ENCODE measurements at regions not wholly inside any gene's neighbourhood (a gene's known extent, or its start where the extent isn't known, plus 50 kb on each side); places are given as distances from the start of the nearest gene placed in this dataset.

DNA sequence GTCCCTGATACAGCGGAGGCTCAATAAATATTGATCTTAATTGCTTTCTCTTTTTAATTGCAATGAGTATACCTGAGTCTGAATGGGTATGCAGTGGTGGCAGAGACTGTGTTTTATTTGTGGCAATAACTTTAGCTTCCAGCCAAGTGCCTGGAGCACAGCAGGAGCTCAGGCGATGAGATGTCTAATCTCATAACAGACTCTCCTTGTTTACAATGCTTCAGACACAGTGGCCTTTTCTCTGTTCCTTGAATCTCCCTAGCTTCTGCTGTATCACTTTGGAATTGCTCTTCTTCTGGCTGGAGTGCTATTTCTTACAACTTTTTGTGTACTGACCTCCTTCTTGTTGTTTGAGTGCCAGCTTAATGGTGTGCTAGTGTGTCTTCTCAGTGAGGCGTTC, 91.5 kb upstream of the UNC5C start:
- Histone ChIP-seq H3K27ac (no peak overlapping the region), H3K36me3 (no peaks in the 10 kb centered on the region), H3K4me3 (no peak overlapping the region), H3K27me3 (replicated peaks) (no peaks in the 10 kb centered on the region), H3K4me1 (replicated peaks) (no peaks in the 10 kb centered on the region), H3K9me3 (replicated peaks) (no peaks in the 10 kb centered on the region)
- no peak for DNase-seq (ENCODE audit: low read depth in 1 of 2, low spot score in 2 of 2)

DNA sequence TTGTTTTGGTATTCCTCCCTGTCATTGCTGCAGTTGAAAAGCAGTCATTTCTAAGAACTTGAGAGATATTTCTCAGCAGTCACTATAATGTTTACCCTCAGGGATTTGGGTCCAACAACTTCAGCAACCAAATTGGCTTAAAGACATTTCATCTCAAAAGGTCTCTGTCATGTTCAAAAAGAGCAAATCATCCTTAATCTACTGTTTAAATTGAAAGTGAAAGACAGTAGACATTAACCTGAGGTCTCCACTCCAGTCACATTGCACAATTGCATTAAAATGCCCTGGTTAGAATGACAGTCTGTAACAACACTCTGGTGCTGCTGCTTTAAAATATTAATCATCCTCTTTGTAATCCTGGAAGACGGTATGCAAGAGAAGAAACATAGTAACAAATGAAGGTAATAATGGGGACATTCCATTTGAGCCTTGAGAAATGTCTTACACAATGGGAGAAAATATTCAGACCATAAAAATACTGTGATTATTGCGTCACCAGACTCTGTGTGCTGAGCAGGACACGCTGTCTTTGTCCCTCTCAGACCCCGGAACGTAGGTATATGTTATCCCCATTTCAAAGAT, 90.2 kb upstream of the UNC5C start:
- H3K27ac ChIP-seq: no peak overlapping the region
- H3K4me1 ChIP-seq (replicated peaks): no peaks in the 10 kb centered on the region
- no peaks in the 10 kb centered on the region for H3K9me3 ChIP-seq (replicated peaks)
- no peak overlapping the region for H3K4me3 ChIP-seq
- H3K36me3 ChIP-seq: no peaks in the 10 kb centered on the region
- H3K27me3 ChIP-seq (replicated peaks): no peaks in the 10 kb centered on the region
- DNase-seq (ENCODE audit: low read depth in 1 of 2, low spot score in 2 of 2): no peak

DNA sequence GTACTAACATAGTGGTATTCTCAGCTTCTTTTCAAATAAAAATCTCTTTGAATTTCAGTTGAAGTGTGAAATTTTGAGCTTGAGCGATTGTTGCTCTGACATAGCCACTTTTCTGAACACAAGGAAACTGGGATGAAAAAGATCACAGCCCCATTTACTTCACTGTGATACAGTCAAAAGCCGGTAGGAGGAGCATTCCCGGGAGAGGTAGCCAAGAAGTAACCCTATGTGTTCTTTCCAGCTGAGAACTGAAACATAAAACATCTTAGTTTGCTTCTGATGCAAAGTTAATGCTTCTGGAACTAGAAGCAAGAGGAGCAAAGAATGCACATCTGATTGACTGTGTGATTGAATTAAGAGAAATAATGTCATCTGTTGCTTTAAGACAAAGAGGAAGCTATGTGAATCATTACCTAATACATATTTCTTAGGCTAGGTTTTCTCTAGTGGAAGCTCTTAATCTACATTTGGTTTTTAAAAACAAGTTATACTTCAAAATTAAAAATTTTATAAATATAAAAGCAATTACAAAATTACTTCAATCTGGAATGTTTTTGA, 88.3 kb upstream of the UNC5C start:
- no peaks in the 10 kb centered on the region for H3K27me3 ChIP-seq (replicated peaks)
- no peaks in the 10 kb centered on the region for H3K36me3 ChIP-seq
- DNase-seq (ENCODE audit: low read depth in 1 of 2, low spot score in 2 of 2): no peak
- no peak overlapping the region for H3K4me3 ChIP-seq
- H3K4me1 ChIP-seq (replicated peaks): no peaks in the 10 kb centered on the region
- H3K9me3 ChIP-seq (replicated peaks): no peaks in the 10 kb centered on the region
- H3K27ac ChIP-seq: no peak overlapping the region

DNA sequence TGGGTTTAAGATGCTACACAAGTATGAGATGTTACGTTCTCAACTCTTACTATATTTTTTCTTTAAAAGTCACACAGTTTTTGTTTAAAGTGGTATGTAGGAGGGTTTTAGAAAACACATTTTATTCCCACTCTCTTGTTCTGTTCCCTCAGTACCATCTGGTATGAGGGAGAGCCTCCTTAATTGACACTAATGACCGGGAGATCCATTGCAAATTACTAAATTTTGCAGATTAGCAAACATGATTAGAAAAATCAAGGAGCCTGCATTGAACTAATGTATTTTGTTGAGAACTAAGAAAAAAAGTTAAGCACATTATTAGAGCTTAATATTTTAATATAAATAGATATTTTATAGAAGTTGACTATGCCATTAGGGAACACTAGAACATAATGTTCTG, 87.3 kb upstream of the UNC5C start:
- Histone ChIP-seq H3K36me3 (no peaks in the 10 kb centered on the region), H3K4me3 (no peak overlapping the region), H3K27me3 (replicated peaks) (no peaks in the 10 kb centered on the region), H3K4me1 (replicated peaks) (no peaks in the 10 kb centered on the region), H3K9me3 (replicated peaks) (no peaks in the 10 kb centered on the region), H3K27ac (no peak overlapping the region)
- no peak for DNase-seq (ENCODE audit: low read depth in 1 of 2, low spot score in 2 of 2)

DNA sequence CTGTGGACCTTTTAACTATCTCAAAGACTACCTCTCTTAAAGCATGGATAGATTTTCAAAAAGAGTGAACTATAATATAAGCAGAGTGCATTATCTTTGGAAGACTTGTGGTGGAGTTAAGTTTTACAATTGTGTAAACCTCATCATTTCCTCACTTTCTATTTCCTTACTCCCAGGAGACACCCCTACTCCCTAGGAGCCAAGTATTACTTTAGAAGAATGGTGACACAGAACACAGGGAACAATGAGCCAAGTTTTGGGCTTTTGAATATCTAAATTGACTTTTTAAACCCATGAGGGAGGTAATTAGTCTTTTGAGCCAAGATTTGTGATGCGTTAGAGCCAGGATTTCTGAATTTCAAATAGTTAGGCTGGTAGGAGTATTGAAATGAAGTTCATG, 78.9 kb upstream of the UNC5C start:
- Histone ChIP-seq H3K36me3 (no peaks in the 10 kb centered on the region), H3K4me1 (replicated peaks) (no peaks in the 10 kb centered on the region), H3K4me3 (no peak overlapping the region), H3K9me3 (replicated peaks) (no peaks in the 10 kb centered on the region), H3K27ac (no peak overlapping the region), H3K27me3 (replicated peaks) (no peaks in the 10 kb centered on the region)
- DNase-seq (ENCODE audit: low read depth in 1 of 2, low spot score in 2 of 2): no peak

DNA sequence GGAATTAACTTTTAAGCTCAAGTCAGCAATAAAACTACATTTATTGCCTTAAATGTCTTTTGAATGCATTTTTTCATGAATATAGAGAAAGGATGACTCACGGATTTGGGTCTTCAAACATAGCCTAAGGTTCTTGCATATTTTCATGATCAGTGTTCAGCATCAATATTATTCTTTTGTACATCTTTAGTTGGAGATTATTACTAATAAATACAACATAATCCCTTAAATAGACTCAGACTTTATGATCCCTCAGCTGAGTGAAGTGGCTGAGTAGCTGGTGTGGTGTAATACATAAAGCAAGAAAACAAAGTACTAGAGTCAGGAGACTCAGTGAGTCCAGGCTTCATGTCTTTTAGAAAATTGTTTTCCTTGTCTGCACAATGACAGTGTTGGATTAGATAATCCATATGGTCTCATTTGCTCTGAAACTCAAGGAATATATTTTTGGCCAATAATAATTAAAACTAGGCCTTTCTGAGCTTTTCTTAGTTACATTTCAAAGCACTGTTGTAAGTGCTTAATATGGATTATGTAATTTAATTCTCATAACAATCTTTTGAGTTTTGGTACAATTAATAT, 78.3 kb upstream of the UNC5C start:
- Histone ChIP-seq H3K27ac (no peak overlapping the region), H3K9me3 (replicated peaks) (no peaks in the 10 kb centered on the region), H3K4me3 (no peak overlapping the region), H3K36me3 (no peaks in the 10 kb centered on the region), H3K4me1 (replicated peaks) (no peaks in the 10 kb centered on the region), H3K27me3 (replicated peaks) (no peaks in the 10 kb centered on the region)
- DNase-seq (ENCODE audit: low read depth in 1 of 2, low spot score in 2 of 2): no peak

DNA sequence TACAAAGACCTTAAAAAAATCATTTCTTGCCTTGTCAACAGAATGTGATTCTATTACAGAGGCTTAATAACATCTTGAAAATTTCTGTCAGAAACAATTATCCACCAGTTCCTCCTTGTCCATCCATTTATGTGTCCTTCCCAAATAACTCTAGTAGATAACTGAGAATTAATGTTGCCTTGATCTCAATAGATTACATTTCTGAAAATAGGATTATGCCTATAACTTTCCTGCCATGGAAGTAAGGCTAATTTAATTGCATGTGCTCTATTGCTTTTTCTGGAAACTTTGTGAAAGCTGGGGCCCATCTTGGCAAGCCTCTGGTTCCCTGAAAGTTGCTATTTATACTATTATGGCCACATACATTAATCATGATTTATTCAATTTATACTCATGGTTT, 76.2 kb upstream of the UNC5C start:
- Histone ChIP-seq H3K4me1 (replicated peaks) (no peaks in the 10 kb centered on the region), H3K27ac (no peak overlapping the region), H3K9me3 (replicated peaks) (no peaks in the 10 kb centered on the region), H3K36me3 (no peaks in the 10 kb centered on the region), H3K27me3 (replicated peaks) (no peaks in the 10 kb centered on the region), H3K4me3 (no peak overlapping the region)
- no peak for DNase-seq (ENCODE audit: low read depth in 1 of 2, low spot score in 2 of 2)

DNA sequence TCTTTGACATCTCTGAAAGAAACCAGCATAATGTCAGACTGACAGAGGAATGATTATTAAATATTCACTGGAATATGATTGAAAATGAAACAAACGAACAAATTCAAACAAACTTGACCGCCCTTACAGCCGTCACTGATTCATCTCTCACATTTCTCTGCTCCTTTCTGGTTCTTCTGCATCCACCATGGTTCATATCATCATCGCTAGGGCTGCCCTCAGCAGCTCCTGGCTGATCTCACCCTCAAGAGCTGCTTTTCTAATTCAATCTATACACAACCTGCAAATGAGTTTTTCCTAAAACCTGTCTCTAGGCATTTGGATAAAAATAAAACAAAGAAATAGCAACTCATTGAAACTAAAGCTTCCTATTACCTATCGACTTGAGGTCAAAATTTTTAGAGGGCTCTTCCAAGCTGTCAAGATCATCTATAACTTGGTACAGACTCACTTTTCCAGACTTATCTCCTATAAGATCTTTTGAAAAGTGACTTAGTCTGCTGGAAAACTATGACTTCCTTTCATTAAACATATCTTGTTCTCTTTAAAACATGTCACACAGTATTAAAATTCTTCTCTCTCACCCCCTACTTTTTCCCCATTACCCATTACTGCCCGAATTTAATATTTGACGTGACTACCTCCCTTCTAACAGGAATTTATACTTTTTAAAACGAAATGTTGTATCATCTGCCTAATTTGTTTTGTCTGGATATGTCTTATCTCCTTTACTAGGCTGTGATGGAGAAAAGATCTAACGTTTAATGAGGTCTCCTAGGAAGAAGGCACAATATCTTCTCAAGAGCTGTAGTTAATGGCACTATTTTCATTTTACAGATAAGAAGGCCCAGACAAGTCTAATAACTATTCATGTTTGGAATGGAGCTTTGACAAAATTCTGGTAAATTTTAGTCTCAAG, 71.0 kb upstream of the UNC5C start:
- no peaks in the 10 kb centered on the region for H3K9me3 ChIP-seq (replicated peaks)
- DNase-seq (ENCODE audit: low read depth in 1 of 2, low spot score in 2 of 2): no peak
- no peaks in the 10 kb centered on the region for H3K36me3 ChIP-seq
- no peaks in the 10 kb centered on the region for H3K27me3 ChIP-seq (replicated peaks)
- H3K27ac ChIP-seq: no peak overlapping the region
- H3K4me1 ChIP-seq (replicated peaks): no peaks in the 10 kb centered on the region
- no peak overlapping the region for H3K4me3 ChIP-seq

DNA sequence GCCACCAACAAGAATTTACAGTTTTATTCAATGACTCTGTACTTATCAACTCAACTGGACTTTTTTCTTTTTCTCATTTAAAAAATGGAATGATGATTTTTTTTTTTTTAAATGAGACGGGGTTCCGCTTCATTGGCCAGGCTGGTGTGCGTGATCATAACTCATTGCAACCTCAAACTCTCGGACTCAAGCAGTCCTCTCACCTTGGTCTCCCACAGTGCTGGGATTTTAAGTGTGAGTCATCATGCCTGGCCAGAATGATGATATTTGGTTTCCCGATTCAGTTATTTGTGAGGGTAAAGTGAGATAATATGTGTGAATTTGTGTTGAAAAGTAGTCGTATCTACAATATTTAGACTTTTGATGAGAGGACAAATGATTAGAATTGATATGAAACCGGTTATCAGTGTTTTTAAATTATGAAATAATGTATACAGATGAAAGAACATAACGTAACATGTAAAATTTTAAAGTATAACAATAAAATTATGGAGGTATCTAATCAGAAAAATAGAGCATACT, 66.0 kb upstream of the UNC5C start:
- no peaks in the 10 kb centered on the region for H3K9me3 ChIP-seq (replicated peaks)
- DNase-seq (ENCODE audit: low read depth in 1 of 2, low spot score in 2 of 2): no peak
- H3K4me3 ChIP-seq: no peak overlapping the region
- H3K27me3 ChIP-seq (replicated peaks): no peaks in the 10 kb centered on the region
- H3K36me3 ChIP-seq: no peaks in the 10 kb centered on the region
- no peak overlapping the region for H3K27ac ChIP-seq
- no peaks in the 10 kb centered on the region for H3K4me1 ChIP-seq (replicated peaks)

DNA sequence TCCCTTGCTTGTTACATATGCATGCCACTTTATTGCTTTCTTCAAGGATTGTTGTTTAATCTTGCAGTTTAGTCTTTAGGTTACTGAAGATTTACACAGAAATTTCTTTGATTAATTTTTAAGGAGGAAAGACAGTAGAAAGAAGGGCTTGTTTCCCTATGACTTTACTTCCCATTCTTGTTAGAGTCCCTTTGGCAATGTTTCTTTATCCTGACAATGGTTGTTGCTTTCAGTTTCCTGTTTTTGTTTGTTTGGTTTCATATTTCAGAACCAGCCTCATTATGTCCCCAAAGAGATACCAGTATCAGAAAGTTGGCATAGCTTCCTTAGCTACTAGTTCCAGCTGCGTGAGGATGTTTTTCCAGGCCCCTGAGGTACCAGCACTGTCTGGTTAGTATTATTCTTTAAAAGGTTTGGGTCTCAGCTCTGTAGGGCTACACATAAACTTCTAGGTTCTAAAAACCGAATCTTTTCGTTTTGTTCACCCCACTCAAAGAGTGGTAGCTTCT, 61.3 kb upstream of the UNC5C start:
- DNase-seq (ENCODE audit: low read depth in 1 of 2, low spot score in 2 of 2): no peak
- no peak overlapping the region for H3K4me3 ChIP-seq
- no peaks in the 10 kb centered on the region for H3K9me3 ChIP-seq (replicated peaks)
- no peaks in the 10 kb centered on the region for H3K36me3 ChIP-seq
- H3K27ac ChIP-seq: no peak overlapping the region
- H3K27me3 ChIP-seq (replicated peaks): no peaks in the 10 kb centered on the region
- H3K4me1 ChIP-seq (replicated peaks): no peaks in the 10 kb centered on the region

DNA sequence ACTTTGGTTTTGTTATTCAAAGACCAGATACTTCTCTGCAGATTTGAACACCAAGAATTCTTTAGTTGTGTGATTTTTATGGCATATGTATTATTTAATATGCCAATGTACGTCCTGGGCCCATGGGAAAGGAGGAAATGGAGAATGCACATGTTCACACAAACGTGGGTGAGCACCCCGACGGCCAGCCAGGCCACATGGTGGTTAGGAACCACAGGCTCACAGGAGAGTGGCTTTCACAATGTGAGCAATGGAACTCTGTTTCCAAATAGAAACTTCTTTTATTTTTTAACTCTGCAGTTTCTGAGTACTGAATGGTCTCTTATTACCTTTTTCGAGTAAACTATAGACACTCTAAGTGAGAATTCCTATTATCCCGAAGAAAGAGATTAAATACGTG, 58.0 kb upstream of the UNC5C start:
- no peaks in the 10 kb centered on the region for H3K9me3 ChIP-seq (replicated peaks)
- H3K27ac ChIP-seq: no peak overlapping the region
- H3K27me3 ChIP-seq (replicated peaks): no peaks in the 10 kb centered on the region
- no peak overlapping the region for H3K4me3 ChIP-seq
- H3K36me3 ChIP-seq: no peaks in the 10 kb centered on the region
- no peaks in the 10 kb centered on the region for H3K4me1 ChIP-seq (replicated peaks)
- DNase-seq (ENCODE audit: low read depth in 1 of 2, low spot score in 2 of 2): no peak

DNA sequence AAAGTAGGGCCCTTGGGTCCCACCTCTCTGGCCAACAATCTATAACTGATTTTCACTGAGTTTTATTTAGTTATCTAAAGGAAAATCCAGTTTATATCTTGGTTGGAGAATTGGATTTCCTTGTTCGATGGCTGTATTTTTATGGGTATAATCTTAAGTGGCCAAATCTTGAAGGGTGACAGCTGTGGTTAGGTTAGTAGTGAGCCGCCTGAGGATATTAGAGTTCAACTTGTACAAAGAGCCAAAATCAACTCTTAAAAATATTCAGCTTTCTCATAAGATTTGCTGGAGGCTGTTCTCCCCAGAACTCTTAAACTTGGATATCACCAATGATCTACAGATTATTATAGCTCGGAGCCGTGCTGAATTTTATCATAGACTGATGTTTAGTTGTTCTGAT, 54.6 kb upstream of the UNC5C start:
- Histone ChIP-seq H3K36me3 (no peaks in the 10 kb centered on the region), H3K9me3 (replicated peaks) (no peaks in the 10 kb centered on the region), H3K4me1 (replicated peaks) (no peaks in the 10 kb centered on the region), H3K4me3 (no peak overlapping the region), H3K27me3 (replicated peaks) (no peaks in the 10 kb centered on the region), H3K27ac (no peak overlapping the region)
- DNase-seq (ENCODE audit: low read depth in 1 of 2, low spot score in 2 of 2): no peak

DNA sequence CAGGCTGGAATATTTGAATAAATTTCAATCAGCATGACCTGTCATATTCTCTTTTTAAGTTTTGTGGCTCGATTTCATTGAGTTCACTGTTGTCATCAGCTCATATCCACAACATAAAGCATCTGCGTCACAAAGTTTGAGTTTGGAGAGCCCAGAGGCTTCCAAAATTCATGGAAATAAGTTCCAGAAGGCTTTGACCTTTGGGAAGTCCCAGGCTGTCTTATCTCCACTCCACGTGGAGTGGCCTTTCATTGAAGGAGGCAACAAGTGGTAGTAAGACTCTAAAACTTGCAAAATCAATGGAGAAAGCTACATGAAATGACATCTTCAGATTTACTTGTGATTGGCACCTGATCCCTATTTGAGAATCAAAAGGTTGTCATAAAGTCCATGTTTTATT, 54.1 kb upstream of the UNC5C start:
- H3K36me3 ChIP-seq: no peaks in the 10 kb centered on the region
- H3K9me3 ChIP-seq (replicated peaks): no peaks in the 10 kb centered on the region
- DNase-seq (ENCODE audit: low read depth in 1 of 2, low spot score in 2 of 2): no peak
- no peaks in the 10 kb centered on the region for H3K4me1 ChIP-seq (replicated peaks)
- no peak overlapping the region for H3K27ac ChIP-seq
- no peaks in the 10 kb centered on the region for H3K27me3 ChIP-seq (replicated peaks)
- H3K4me3 ChIP-seq: no peak overlapping the region

DNA sequence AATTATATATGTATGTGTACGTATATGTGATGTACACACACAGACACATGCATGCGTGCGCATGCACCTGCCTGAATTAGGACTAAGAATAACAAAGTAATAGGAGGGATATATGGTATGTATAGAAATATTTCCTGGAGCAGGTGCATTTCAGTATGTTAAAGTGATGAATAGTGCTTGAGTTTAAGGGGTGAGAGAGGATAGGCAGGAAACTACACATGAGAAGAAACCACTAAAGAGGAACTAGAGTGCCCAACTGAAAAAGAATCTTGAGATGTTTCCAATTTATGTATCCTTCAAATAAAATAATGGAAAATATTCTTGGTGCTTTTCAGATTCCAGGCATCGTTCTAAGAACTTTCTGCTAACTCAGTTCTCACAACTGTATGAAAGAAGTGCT, 52.6 kb upstream of the UNC5C start:
- H3K4me1 ChIP-seq (replicated peaks): no peaks in the 10 kb centered on the region
- no peaks in the 10 kb centered on the region for H3K36me3 ChIP-seq
- H3K27me3 ChIP-seq (replicated peaks): no peaks in the 10 kb centered on the region
- H3K27ac ChIP-seq: no peak overlapping the region
- no peak overlapping the region for H3K4me3 ChIP-seq
- no peaks in the 10 kb centered on the region for H3K9me3 ChIP-seq (replicated peaks)
- DNase-seq (ENCODE audit: low read depth in 1 of 2, low spot score in 2 of 2): no peak
